HEK293T (cell line): ENCODE measurements at regions not wholly inside any gene's neighbourhood (a gene's known extent, or its start where the extent isn't known, plus 50 kb on each side); places are given as distances from the start of the nearest gene placed in this dataset.

Experiments
- ARNT ChIP-seq: fragments of 450-650 bp; IDR thresholded peaks from 2 replicates; pipeline ENCODE4 v1.6.1; 2017; ENCODE audit warnings: mild to moderate bottlenecking
- BHLHE40 ChIP-seq: fragments of 450-650 bp; IDR thresholded peaks from 2 replicates; pipeline ENCODE4 v1.6.1; 2016; ENCODE audit warnings: mild to moderate bottlenecking, moderate library complexity, borderline replicate concordance
- ELF4 ChIP-seq: fragments of 450-650 bp; IDR thresholded peaks from 2 replicates; pipeline ENCODE4 v1.6.1; 2017; ENCODE audit warnings: antibody characterized with exemption
- FOXM1 ChIP-seq: fragments of 450-650 bp; IDR thresholded peaks from 2 replicates; pipeline ENCODE4 v1.6.1; 2017; ENCODE audit warnings: mild to moderate bottlenecking, borderline replicate concordance
- HDGF ChIP-seq: fragments of 450-650 bp; IDR thresholded peaks from 2 replicates; pipeline ENCODE4 v1.6.1; 2017; ENCODE audit warnings: antibody characterized with exemption, borderline replicate concordance
- NFRKB ChIP-seq: fragments of 450-650 bp; IDR thresholded peaks from 2 replicates; pipeline ENCODE4 v1.6.1; 2016; ENCODE audit warnings: mild to moderate bottlenecking, moderate library complexity
- SP1 ChIP-seq: fragments of 450-650 bp; IDR thresholded peaks from 2 replicates; pipeline ENCODE4 v1.6.1; 2017
- SUZ12 ChIP-seq: fragments of 450-650 bp; IDR thresholded peaks from 2 replicates; pipeline ENCODE4 v1.6.1; 2016; ENCODE audit warnings: mild to moderate bottlenecking
- TARDBP ChIP-seq: fragments of 450-650 bp; IDR thresholded peaks from 2 replicates; pipeline ENCODE4 v1.6.1; 2016
- ZNF384 ChIP-seq: fragments of 450-650 bp; IDR thresholded peaks from 2 replicates; pipeline ENCODE4 v1.6.1; 2016

GRCh38 chr15:26372706-26373105 lies 400.2 kb downstream of the GABRB3 start:
- TF ChIP-seq ZNF384 (no peak), SP1 (no peak), TARDBP (no peak), BHLHE40 (no peak), SUZ12 (no peak), ARNT (no peak), HDGF (no peak), NFRKB (no peak), FOXM1 (no peak), ELF4 (no peak)
